WTC11 (cell line): ENCODE measurements at regions not wholly inside any gene's neighbourhood (a gene's known extent, or its start where the extent isn't known, plus 50 kb on each side); places are given as distances from the start of the nearest gene placed in this dataset.
"Not testable (repeated sequence)": the region's sequence is repeated elsewhere in the genome, so short reads cannot be mapped to it uniquely, and the experiment has no call there.

Experiments
- ATAC-seq: fragments of 200-7000 bp; cut with Tn5 transposase; 2 replicates; pipeline ENCODE4 v1.10.0; 2021; ENCODE audit warnings: mild to moderate bottlenecking, moderate library complexity
- CTCF ChIA-PET: fragments of 300-600 bp; sonication (Branson Sonifier 250); formaldehyde crosslinking; loops from one replicate; lab custom pipeline; 2021; ENCODE audit warnings: antibody characterized with exemption; lab: Charles Lee
- POLR2A ChIA-PET: fragments of 350-600 bp; sonication (Branson Sonifier 250); formaldehyde crosslinking; loops from one replicate; lab custom pipeline; 2021; ENCODE audit warnings: antibody characterized with exemption; lab: Charles Lee
- DNase-seq: peaks from one replicate; pipeline ENCODE4 v3.0.0; 2021; ENCODE audit warnings: low spot score
- H3K27ac Mint-ChIP-seq: 2 replicates; pipeline ENCODE4 v1.8.0; 2021; ENCODE audit warnings: mixed read lengths
- H3K27me3 Mint-ChIP-seq: 2 replicates; pipeline ENCODE4 v1.8.0; 2021; ENCODE audit warnings: low read depth, mild to moderate bottlenecking, moderate library complexity, mixed read lengths
- H3K36me3 Mint-ChIP-seq: 2 replicates; pipeline ENCODE4 v1.8.0; 2021; ENCODE audit warnings: mixed read lengths
- H3K4me1 Mint-ChIP-seq: 2 replicates; pipeline ENCODE4 v1.8.0; 2022; ENCODE audit warnings: mixed read lengths
- H3K4me3 Mint-ChIP-seq: 2 replicates; pipeline ENCODE4 v1.8.0; 2021; ENCODE audit warnings: mild to moderate bottlenecking, moderate library complexity, mixed read lengths
- H3K9me3 Mint-ChIP-seq: 2 replicates; pipeline ENCODE4 v1.8.0; 2021; ENCODE audit warnings: mixed read lengths

GRCh38 chr2:87431051-87431450 is 316.8 kb upstream of the PLGLB2 start:
- H3K4me3 Mint-ChIP-seq, H3K27ac Mint-ChIP-seq, H3K36me3 Mint-ChIP-seq, H3K9me3 Mint-ChIP-seq, H3K27me3 Mint-ChIP-seq, POLR2A ChIA-PET, H3K4me1 Mint-ChIP-seq, CTCF ChIA-PET, ATAC-seq, DNase-seq: not testable (repeated sequence)

DNA sequence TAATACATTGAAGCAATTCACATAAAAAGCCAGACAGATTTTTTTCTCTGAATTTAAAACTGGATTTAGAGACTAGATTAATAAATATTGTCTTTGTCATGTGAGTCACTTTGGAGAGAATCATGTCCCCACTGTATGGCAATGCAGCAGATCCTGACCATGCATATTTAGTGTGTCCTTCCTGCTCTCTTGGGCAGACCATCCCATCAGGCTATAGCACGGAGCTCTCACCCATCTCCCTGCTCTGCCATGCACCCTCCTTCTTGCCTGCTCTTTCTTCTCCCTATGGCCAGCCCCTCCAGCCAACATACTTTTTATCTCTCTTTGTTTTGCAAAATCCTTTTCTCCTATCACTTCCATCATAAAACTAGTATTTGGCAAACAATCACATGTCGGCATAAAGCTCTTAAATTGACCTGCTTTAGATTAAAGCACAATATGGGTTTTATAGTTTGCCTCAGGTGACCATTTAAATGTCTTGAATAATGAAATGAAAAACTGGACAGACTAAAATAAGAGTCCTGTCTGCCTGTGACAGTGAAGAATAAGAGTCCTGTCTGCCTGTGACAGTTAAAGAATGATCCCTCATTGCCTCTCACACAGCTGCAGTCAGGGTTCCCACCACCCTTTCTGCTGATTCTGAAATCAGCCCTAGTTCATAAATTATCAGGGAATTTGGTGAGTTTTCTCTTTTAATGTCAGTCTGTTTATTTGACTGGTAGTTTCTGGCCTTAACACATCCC is 315.0 kb upstream of the PLGLB2 start:
- H3K27ac Mint-ChIP-seq, H3K9me3 Mint-ChIP-seq, DNase-seq, H3K4me1 Mint-ChIP-seq, H3K36me3 Mint-ChIP-seq, CTCF ChIA-PET, ATAC-seq, H3K27me3 Mint-ChIP-seq, POLR2A ChIA-PET, H3K4me3 Mint-ChIP-seq: not testable (repeated sequence)

DNA sequence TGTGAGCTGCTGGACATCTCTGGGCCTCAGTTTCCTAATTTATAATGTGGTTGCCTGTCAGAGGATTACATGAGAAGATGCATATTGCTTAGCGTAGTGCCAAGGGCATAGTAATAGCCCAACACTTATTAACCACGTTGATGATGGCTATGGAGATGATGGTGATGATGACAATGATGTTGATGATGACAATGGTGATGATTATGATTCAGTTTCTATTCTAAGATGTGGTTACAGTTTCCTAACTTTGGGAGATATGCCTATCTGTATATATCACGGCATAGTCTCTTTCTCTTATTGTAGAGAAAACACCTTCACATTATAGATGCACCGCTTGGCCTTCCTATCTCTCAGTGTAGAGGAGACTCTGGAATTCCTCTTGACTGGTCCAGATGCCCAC is 311.9 kb upstream of the PLGLB2 start:
- CTCF ChIA-PET, POLR2A ChIA-PET, ATAC-seq, H3K36me3 Mint-ChIP-seq, DNase-seq, H3K27me3 Mint-ChIP-seq, H3K9me3 Mint-ChIP-seq, H3K4me3 Mint-ChIP-seq, H3K4me1 Mint-ChIP-seq, H3K27ac Mint-ChIP-seq: not testable (repeated sequence)

DNA sequence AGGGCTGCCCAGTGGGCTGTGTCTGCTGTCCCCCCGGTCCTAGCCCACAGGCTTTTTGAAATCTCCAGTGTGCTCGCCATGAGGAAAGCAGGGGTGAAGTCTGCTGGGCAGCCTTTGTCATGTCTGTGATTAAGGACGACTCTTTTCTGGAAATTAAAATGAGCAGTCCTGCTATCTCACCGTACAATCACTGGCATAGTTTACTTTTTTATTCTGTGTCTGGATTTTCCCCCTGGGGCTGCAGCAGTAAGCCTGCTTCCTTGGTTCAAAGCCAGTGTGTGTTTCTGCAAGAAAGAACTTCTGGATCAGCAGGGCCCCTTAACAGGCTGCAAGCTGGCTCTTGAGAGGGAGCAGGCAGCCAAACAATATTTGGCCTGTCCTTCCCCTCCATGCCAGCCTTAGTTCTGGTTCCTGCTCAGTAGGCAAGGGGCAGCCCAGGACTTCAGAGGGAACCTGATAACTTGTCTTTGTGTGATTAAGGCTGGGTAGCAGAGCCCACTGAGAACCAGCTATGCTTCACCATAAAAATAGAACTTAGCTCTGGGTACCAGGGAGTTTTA is 310.1 kb upstream of the PLGLB2 start:
- H3K27me3 Mint-ChIP-seq, ATAC-seq, POLR2A ChIA-PET: not testable (repeated sequence)

GRCh38 chr2:87438780-87439454 is 309.0 kb upstream of the PLGLB2 start:
- POLR2A ChIA-PET, H3K9me3 Mint-ChIP-seq, ATAC-seq, CTCF ChIA-PET, H3K4me3 Mint-ChIP-seq, H3K36me3 Mint-ChIP-seq, H3K27ac Mint-ChIP-seq, H3K4me1 Mint-ChIP-seq, DNase-seq, H3K27me3 Mint-ChIP-seq: not testable (repeated sequence)

More for the DNA sequence above, 310.1 kb upstream of the PLGLB2 start:
- CTCF ChIA-PET, DNase-seq, H3K36me3 Mint-ChIP-seq, H3K4me1 Mint-ChIP-seq, H3K4me3 Mint-ChIP-seq, H3K9me3 Mint-ChIP-seq, H3K27ac Mint-ChIP-seq: not testable (repeated sequence)

DNA sequence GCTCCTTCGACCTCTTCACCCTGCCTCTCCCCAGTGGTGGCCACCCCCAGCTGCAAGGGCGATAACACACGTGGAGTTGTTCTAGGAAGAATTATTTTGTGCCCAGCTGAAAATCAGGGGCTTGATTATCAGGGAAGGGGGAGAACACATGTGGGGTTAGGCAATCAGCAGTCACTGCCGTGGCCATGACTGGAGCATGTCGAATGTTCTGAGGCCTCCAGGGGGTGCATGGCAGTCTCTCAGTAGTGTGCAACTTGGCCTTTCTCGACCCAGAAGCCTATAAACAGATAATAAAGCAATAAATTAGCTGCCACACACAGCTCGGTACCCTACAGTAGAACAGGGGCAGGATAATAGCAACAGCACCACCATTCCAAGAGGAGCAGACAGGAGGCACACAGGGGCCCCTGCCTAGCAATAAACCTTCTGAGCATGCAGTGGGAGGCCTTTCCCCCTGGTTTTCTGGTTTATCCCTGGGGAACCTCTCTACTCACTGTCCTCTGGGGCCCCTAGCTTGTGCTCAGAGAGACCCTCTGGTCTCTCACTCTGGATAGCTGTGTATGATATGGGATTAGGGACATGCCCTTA is 308.2 kb upstream of the PLGLB2 start:
- CTCF ChIA-PET, H3K36me3 Mint-ChIP-seq, H3K4me1 Mint-ChIP-seq, POLR2A ChIA-PET, H3K27me3 Mint-ChIP-seq, H3K4me3 Mint-ChIP-seq, H3K27ac Mint-ChIP-seq, H3K9me3 Mint-ChIP-seq, DNase-seq: not testable (repeated sequence)
- ATAC-seq, result peak; percentile 51

DNA sequence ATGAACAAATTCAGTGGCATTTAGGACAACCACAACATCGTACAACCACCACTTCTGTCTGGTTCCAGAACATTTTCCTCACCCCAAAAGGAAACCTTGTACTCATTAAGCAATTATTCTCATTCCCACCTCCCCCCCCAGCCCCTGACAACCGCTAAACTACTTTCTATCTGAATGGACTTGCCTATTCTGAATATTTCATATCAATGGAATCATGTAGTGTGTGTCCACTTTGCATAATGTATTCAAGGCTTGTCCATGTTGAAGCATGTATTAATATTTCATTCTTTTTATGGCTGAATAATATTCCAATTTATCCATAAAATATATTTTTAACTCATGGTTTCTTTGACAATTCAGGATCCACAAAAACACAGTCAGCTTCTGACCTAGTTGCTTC is 307.2 kb upstream of the PLGLB2 start:
- CTCF ChIA-PET, ATAC-seq, H3K4me3 Mint-ChIP-seq, H3K4me1 Mint-ChIP-seq, H3K27me3 Mint-ChIP-seq, H3K36me3 Mint-ChIP-seq, H3K9me3 Mint-ChIP-seq, H3K27ac Mint-ChIP-seq, DNase-seq, POLR2A ChIA-PET: not testable (repeated sequence)

GRCh38 chr2:87441375-87441774 is 306.5 kb upstream of the PLGLB2 start:
- H3K27me3 Mint-ChIP-seq, ATAC-seq, H3K9me3 Mint-ChIP-seq, CTCF ChIA-PET, DNase-seq, H3K4me1 Mint-ChIP-seq, H3K36me3 Mint-ChIP-seq, H3K27ac Mint-ChIP-seq, POLR2A ChIA-PET, H3K4me3 Mint-ChIP-seq: not testable (repeated sequence)

DNA sequence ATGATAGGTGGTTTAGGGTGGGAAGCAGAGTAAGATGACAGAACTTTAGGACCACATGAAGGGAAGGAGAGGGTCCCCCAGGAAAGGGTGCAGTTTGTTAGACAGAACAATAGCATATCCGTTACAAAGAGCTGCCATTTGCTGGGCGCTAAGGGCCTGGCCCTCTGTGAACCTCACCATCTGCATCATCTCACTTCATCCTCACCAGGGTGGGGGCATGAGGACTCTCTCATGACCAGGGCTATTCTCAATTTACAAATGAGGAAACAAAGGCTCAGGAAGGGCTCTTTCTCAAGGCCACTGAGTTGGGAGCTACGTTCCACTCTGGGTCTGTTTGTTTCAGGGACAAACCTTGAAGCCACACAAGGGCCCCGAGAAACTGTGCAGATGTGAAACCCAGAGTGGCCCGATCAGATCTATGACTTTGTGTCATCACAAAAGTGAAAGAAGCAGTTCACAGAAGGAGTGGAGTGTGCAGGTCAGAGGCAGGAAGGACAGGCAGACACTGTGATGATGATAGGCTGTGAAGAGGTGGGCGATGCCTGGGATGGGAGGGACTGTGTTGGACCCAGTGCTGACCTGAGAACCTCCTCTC is 304.8 kb upstream of the PLGLB2 start:
- ATAC-seq, H3K4me3 Mint-ChIP-seq, DNase-seq, CTCF ChIA-PET, H3K36me3 Mint-ChIP-seq, POLR2A ChIA-PET, H3K27me3 Mint-ChIP-seq, H3K27ac Mint-ChIP-seq, H3K4me1 Mint-ChIP-seq, H3K9me3 Mint-ChIP-seq: not testable (repeated sequence)

- H3K9me3 Mint-ChIP-seq, ATAC-seq, H3K27ac Mint-ChIP-seq, DNase-seq, H3K4me3 Mint-ChIP-seq, CTCF ChIA-PET, H3K36me3 Mint-ChIP-seq, POLR2A ChIA-PET, H3K4me1 Mint-ChIP-seq, H3K27me3 Mint-ChIP-seq: not testable (repeated sequence)
Observed at GRCh38 chr2:87444951-87445350, 302.9 kb upstream of the PLGLB2 start.

DNA sequence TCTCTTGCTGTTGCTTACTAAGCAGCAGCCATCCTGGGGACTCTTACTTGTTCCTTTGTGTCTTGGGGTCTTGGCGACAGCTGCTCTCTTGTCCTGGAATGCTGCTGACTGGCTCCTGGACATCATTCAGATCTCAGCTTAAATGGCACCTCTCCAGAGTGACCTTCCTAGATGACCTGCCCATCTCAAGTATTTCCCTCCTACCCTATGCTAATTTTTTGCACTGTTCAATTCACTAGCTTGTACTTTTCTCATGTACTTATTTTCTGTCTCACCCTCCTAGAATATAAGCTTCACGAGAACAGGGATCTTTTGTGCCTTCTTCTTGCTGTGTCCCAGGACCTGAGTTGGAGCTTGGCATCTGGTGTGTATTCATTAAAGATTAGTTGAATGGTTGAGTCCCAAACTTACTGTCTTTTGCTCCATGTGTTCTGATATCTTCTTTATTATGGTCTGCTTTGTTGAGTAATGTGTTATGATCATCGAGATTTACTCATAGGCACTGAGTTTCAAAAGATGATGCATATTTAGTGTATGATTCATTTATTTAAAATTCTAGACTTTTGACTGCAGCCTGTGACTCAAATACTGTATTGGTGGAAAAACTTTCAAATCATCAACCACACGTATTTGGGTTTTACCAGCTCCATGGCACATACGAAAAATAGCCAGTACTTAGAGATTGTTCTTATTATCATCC is 302.1 kb upstream of the PLGLB2 start:
- H3K9me3 Mint-ChIP-seq, ATAC-seq: not testable (repeated sequence)

More for the DNA sequence above, 302.1 kb upstream of the PLGLB2 start:
- CTCF ChIA-PET, H3K36me3 Mint-ChIP-seq, H3K4me1 Mint-ChIP-seq, POLR2A ChIA-PET, DNase-seq, H3K27ac Mint-ChIP-seq, H3K4me3 Mint-ChIP-seq, H3K27me3 Mint-ChIP-seq: not testable (repeated sequence)
